ENCODE measurements at regions not wholly inside any gene's neighbourhood (a gene's known extent, or its start where the extent isn't known, plus 50 kb on each side); places are given as distances from the start of the nearest gene placed in this dataset.

DNA sequence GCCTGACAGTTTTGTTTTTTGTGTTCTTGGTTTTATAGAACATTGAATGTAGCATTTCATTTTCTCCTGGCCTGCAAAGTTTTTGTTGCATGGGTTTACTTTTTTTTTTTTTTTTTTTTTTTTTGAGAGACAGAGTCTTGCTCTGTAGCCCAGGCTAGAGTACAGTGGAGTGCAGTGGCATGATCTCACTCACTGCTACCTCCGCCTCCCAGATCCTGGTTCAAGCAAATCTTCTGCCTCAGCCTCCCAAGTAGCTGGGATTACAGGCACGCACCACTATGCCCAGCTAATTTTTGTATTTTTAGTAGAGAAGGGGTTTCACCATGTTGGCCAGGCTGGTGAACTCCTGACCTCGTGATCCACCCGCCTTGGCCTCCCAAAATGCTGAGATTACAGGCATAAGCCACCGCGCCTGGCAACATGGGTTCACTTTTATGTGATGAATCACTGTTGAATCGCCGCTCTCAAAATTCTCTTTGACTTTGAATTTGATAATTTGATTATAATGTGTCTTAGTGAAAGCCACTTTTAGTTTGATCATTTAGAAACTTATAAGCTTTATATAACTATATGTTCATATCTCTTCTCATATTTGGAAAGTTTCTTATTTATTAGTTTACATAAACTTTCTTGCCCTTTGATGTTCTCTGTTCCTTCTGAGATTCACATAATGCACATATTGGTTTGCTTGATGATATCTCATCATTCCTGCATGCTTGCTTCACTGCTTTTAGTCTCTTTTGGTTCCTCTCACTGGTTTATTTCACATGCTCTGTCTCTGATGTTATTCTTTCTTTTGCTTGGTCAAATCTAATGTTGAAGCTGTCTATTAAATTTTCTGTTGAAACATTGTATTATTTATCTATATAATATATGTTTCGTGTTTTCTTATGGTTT, 589.0 kb upstream of the CNTN5 start:
- Histone ChIP-seq H2BK5ac (ENCODE audit: insufficient read length, low read length) (no peak overlapping the region), H2AK5ac (ENCODE audit: insufficient read length, low read length) (no peak overlapping the region), H3T11ph (ENCODE audit: low read length) (no peak overlapping the region), H3K23ac (ENCODE audit: insufficient read length, low read depth, low read length) (no peak overlapping the region), H3K79me1 (ENCODE audit: insufficient read depth, low read depth, low read length, poor library complexity, severe bottlenecking) (no peaks in the 10 kb centered on the region), H4K8ac (replicated peaks; ENCODE audit: insufficient read length, low read depth, low read length) (no peak overlapping the region), H3K9ac (ENCODE audit: extremely low read depth, insufficient read length, low read length) (no peak overlapping the region), H3K18ac (ENCODE audit: insufficient read length, low read depth, low read length) (no peak overlapping the region), H3K4ac (ENCODE audit: low read depth, low read length) (no peak overlapping the region), H4K5ac (ENCODE audit: insufficient read length, low read depth, low read length) (no peak overlapping the region), H3K9me3 (ENCODE audit: control insufficient read depth, low read depth, low read length) (no peaks in the 10 kb centered on the region), H3K23me2 (ENCODE audit: insufficient read length, low read depth, low read length, poor library complexity, severe bottlenecking) (no peaks in the 10 kb centered on the region), H3K14ac (ENCODE audit: insufficient read depth, low read length) (no peak overlapping the region), H2BK20ac (ENCODE audit: low read depth, low read length, poor library complexity, severe bottlenecking) (no peak overlapping the region), H3K27me3 (ENCODE audit: insufficient read depth, low read length) (no peaks in the 10 kb centered on the region), H2AFZ (ENCODE audit: low read length) (no peak overlapping the region), H3K56ac (ENCODE audit: insufficient read length, low read depth, low read length) (no peak overlapping the region), H3K27ac (ENCODE audit: insufficient read length, low read depth, low read length) (no peak overlapping the region), H3K4me1 (ENCODE audit: insufficient read depth, low read length) (no peaks in the 10 kb centered on the region), H4K20me1 (ENCODE audit: control insufficient read depth, insufficient read depth, insufficient read length) (no peaks in the 10 kb centered on the region), H2BK12ac (ENCODE audit: insufficient read length, low read depth, low read length) (no peak overlapping the region), H3K79me2 (ENCODE audit: insufficient read depth, low read length) (no peaks in the 10 kb centered on the region), H2BK120ac (ENCODE audit: low read depth, low read length, poor library complexity, severe bottlenecking) (no peak overlapping the region), H2BK15ac (ENCODE audit: low read depth, low read length) (no peak overlapping the region), H4K91ac (ENCODE audit: insufficient read length, low read depth, low read length) (no peak overlapping the region), H3K4me2 (ENCODE audit: insufficient read depth, insufficient read length, low read length) (no peak overlapping the region)
- Mint-ChIP-seq H3K36me3 (ENCODE audit: insufficient read depth in 1 of 3, low read depth in 3 of 3) (peaks cover 3 to 12% (median 5%) of the 10 kb centered on the region in 3 experiments), H3K4me3 (no peak overlapping the region), H3K27ac (no peak overlapping the region), H3K4me1 (no peaks in the 10 kb centered on the region), H3K9me3 (peaks cover 13 to 18% of the 10 kb centered on the region in 2 experiments), H3K27me3 (ENCODE audit: low read depth) (no peaks in the 10 kb centered on the region; the same call in 1 of the 2 replicates)
- no CpG with 5 or more reads among the region's 9 CpGs for WGBS (ENCODE audit: extremely low coverage, insufficient read length, low lambda C conversion rate)
- DNase-seq: no peak
- TF ChIP-seq, protein P1, sequence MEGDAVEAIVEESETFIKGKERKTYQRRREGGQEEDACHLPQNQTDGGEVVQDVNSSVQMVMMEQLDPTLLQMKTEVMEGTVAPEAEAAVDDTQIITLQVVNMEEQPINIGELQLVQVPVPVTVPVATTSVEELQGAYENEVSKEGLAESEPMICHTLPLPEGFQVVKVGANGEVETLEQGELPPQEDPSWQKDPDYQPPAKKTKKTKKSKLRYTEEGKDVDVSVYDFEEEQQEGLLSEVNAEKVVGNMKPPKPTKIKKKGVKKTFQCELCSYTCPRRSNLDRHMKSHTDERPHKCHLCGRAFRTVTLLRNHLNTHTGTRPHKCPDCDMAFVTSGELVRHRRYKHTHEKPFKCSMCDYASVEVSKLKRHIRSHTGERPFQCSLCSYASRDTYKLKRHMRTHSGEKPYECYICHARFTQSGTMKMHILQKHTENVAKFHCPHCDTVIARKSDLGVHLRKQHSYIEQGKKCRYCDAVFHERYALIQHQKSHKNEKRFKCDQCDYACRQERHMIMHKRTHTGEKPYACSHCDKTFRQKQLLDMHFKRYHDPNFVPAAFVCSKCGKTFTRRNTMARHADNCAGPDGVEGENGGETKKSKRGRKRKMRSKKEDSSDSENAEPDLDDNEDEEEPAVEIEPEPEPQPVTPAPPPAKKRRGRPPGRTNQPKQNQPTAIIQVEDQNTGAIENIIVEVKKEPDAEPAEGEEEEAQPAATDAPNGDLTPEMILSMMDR (conservative IDR thresholded peaks at IDR 0.05): no peak
